AG10803 (cell line): ENCODE measurements at regions not wholly inside any gene's neighbourhood (a gene's known extent, or its start where the extent isn't known, plus 50 kb on each side); places are given as distances from the start of the nearest gene placed in this dataset.

Experiments
- DNase-seq: peaks from one replicate; pipeline ENCODE4 v3.0.0; 2010; ENCODE audit warnings: low read depth
- H3K4me3 ChIP-seq: 2 replicates; pipeline ENCODE4 v1.5.1; 2011; ENCODE audit warnings: mild to moderate bottlenecking, low read length, control low read depth
- CTCF ChIP-seq: conservative IDR thresholded peaks from 2 replicates; pipeline ENCODE4 v1.5.1; 2011; ENCODE audit warnings: mild to moderate bottlenecking, low read length, control low read depth, inconsistent platforms

GRCh38 chr2:212832211-212833195, 293.9 kb upstream of the ERBB4 start:
- DNase-seq: no peak
- no peak for TF ChIP-seq CTCF
- H3K4me3 ChIP-seq: no peak overlapping the region

- TF ChIP-seq CTCF: no peak
- H3K4me3 ChIP-seq: no peak overlapping the region
- DNase-seq: no peak
These were observed 293.1 kb upstream of the ERBB4 start for GRCh38 chr2:212831671-212832199.

GRCh38 chr2:212816267-212816666, 277.7 kb upstream of the ERBB4 start:
- H3K4me3 ChIP-seq: no peak overlapping the region
- DNase-seq: no peak
- TF ChIP-seq CTCF: no peak

GRCh38 chr2:212815453-212815852, 276.9 kb upstream of the ERBB4 start:
- TF ChIP-seq CTCF: no peak
- H3K4me3 ChIP-seq: no peak overlapping the region
- DNase-seq: no peak

- DNase-seq: no peak
- H3K4me3 ChIP-seq: no peak overlapping the region
- TF ChIP-seq CTCF: no peak
These were observed 276.3 kb upstream of the ERBB4 start for GRCh38 chr2:212814941-212815340.

GRCh38 chr2:212811921-212812320, 273.3 kb upstream of the ERBB4 start:
- DNase-seq: no peak
- no peak for TF ChIP-seq CTCF
- no peak overlapping the region for H3K4me3 ChIP-seq
